PC-9 (cell line): ENCODE measurements at regions not wholly inside any gene's neighbourhood (a gene's known extent, or its start where the extent isn't known, plus 50 kb on each side); places are given as distances from the start of the nearest gene placed in this dataset.

Source experiments
- BruUV-seq: library from RNA; stranded (reverse); fragments of 400-500 nt; replicated peaks from 2 replicates; lab custom pipeline; 2021; lab: Mats Ljungman, UMichigan
- CTCF ChIA-PET: fragments of 300-600 bp; sonication (Branson Sonifier 250); formaldehyde crosslinking; loops from one replicate; lab custom pipeline; 2022; ENCODE audit warnings: antibody characterized with exemption; lab: Charles Lee
- POLR2A ChIA-PET: fragments of 300-600 bp; sonication (Branson Sonifier 250); formaldehyde crosslinking; loops from one replicate; lab custom pipeline; 2022; ENCODE audit warnings: antibody characterized with exemption; ENCODE audit not compliant: unreplicated experiment; lab: Charles Lee
- DNase-seq, 2 experiments: peaks; one replicate each; pipeline versions ENCODE4 v3.0.0 to v3.0.0-alpha.2; 2015 to 2022; ENCODE audit warnings: mixed read lengths in 1 of 2
- H2AFZ ChIP-seq: fragments of 200-600 bp; sonication (generic); 2 replicates; pipeline ENCODE4 v1.8.1; 2017; ENCODE audit warnings: antibody characterized with exemption
- H3F3A ChIP-seq: fragments of 200-600 bp; sonication (generic); 2 replicates; pipeline ENCODE4 v1.8.1; 2017; ENCODE audit warnings: antibody characterized with exemption, mild to moderate bottlenecking, low read depth; ENCODE audit not compliant: insufficient read depth
- H3K27ac ChIP-seq: fragments of 200-600 bp; sonication (generic); 2 replicates; pipeline ENCODE4 v1.6.1; 2016; ENCODE audit warnings: mixed run types
- H3K27me3 ChIP-seq: fragments of 200-600 bp; sonication (generic); 2 replicates; pipeline ENCODE4 v1.6.1; 2016; ENCODE audit warnings: low read depth, mixed run types; ENCODE audit not compliant: insufficient read depth
- H3K36me3 ChIP-seq: fragments of 200-600 bp; sonication (generic); 2 replicates; pipeline ENCODE4 v1.6.1; 2016; ENCODE audit warnings: low read depth, mixed run types
- H3K4me1 ChIP-seq: fragments of 200-600 bp; sonication (generic); replicated peaks from 2 replicates; pipeline ENCODE4 v1.6.1; 2016; ENCODE audit warnings: mixed run types; ENCODE audit not compliant: insufficient read depth
- H3K4me2 ChIP-seq: fragments of 200-600 bp; sonication (generic); 2 replicates; pipeline ENCODE4 v1.6.1; 2017; ENCODE audit warnings: mixed run types
- H3K4me3 ChIP-seq: fragments of 200-600 bp; sonication (generic); 2 replicates; pipeline ENCODE4 v1.6.1; 2016; ENCODE audit warnings: mixed run types
- H3K79me2 ChIP-seq: fragments of 200-600 bp; sonication (generic); 2 replicates; pipeline ENCODE4 v1.6.1; 2017; ENCODE audit warnings: low read depth, mixed run types
- H3K9me2 ChIP-seq: fragments of 200-600 bp; sonication (generic); 2 replicates; pipeline ENCODE4 v1.8.1; 2017; ENCODE audit warnings: mild to moderate bottlenecking; ENCODE audit not compliant: insufficient read depth
- H3K9me3 ChIP-seq: fragments of 200-600 bp; sonication (generic); 2 replicates; pipeline ENCODE4 v1.8.1; 2016; ENCODE audit warnings: low read depth; ENCODE audit not compliant: insufficient read depth
- H4K20me1 ChIP-seq: fragments of 200-600 bp; sonication (generic); 2 replicates; pipeline ENCODE4 v1.8.1; 2017; ENCODE audit not compliant: insufficient read depth
- EZH2 ChIP-seq: fragments of 200-600 bp; sonication (generic); IDR thresholded peaks from 2 replicates; pipeline ENCODE4 v1.8.0; 2017; ENCODE audit warnings: antibody characterized with exemption, low read depth
- intact Hi-C: fragments of 100-400 bp; cut with micrococcal nuclease; formaldehyde crosslinking; loops from one replicate; pipeline ENCODE4 v1.10.0; 2022; ENCODE audit not compliant: unreplicated experiment
- TF ChIP-seq, protein P1 (sequence below): fragments of 200-600 bp; sonication (generic); conservative IDR thresholded peaks from 2 replicates; pipeline ENCODE4 v1.6.1; 2017; ENCODE audit warnings: mixed run types, antibody characterized with exemption, mild to moderate bottlenecking, moderate library complexity

DNA sequence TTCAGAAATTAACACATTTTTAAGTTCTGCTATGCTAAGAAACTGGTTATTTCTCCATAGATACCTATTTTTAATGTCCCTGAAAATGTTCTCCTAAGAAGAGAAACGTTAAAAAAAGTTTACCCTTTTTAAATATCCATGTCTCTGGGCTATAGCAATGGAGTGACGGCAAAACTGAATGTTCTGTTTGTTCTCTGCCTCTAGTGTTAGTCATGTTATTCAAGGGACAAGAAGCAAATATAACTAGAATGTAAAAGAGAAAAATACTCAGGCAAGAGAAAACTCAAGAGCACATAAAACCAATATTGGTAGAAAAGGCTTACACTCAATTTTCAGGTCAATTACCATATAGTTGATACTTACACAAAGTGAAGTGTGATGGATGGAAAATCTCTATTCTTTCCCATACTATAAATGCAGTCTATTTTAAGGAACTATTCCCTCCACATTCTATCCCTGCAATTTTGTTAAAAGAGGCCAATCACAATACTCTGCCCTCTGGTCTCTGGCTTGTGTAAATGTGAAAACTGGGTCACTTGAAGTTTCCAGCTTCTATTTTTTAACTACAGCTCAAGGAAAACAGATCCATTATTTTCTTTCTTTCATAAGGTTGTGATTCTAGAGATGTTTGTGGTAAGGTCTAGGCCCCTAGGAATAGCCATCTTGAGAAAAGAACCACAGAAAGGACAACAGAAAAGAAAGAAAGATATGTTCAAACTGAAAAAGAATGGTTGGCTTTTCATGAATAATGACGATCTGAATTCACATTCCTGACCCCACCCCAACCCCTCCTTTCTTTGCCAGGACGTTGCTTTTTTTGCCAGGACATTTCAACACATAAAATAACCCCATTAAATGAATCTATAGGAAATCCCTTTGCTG is 200.3 kb upstream of the FAM83B start:
- Histone ChIP-seq H3K9me3 (no peaks in the 10 kb centered on the region), H3K27ac (no peak overlapping the region), H3K79me2 (no peaks in the 10 kb centered on the region), H3K27me3 (no peaks in the 10 kb centered on the region), H3K36me3 (no peaks in the 10 kb centered on the region), H3K4me1 (no peaks in the 10 kb centered on the region), H2AFZ (0 out of 2 replicates have a peak overlapping the region, but pooled peaks have one; percentile 34), H4K20me1 (no peaks in the 10 kb centered on the region), H3K4me3 (no peak overlapping the region), H3K9me2 (no peaks in the 10 kb centered on the region), H3K4me2 (no peak overlapping the region), H3F3A (no peaks in the 10 kb centered on the region)
- POLR2A ChIA-PET, result interaction anchor here (0.7 kb wide), 1 partner anchor 1590 kb away, joined by 10 read pairs; no protein-coding TSS in a partner anchor
- no peak for DNase-seq
- no peak for TF ChIP-seq EZH2
- TF ChIP-seq, protein P1, sequence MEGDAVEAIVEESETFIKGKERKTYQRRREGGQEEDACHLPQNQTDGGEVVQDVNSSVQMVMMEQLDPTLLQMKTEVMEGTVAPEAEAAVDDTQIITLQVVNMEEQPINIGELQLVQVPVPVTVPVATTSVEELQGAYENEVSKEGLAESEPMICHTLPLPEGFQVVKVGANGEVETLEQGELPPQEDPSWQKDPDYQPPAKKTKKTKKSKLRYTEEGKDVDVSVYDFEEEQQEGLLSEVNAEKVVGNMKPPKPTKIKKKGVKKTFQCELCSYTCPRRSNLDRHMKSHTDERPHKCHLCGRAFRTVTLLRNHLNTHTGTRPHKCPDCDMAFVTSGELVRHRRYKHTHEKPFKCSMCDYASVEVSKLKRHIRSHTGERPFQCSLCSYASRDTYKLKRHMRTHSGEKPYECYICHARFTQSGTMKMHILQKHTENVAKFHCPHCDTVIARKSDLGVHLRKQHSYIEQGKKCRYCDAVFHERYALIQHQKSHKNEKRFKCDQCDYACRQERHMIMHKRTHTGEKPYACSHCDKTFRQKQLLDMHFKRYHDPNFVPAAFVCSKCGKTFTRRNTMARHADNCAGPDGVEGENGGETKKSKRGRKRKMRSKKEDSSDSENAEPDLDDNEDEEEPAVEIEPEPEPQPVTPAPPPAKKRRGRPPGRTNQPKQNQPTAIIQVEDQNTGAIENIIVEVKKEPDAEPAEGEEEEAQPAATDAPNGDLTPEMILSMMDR, result no peak
- no TSS peak for BruUV-seq
- CTCF ChIA-PET, result no interaction called here
- intact Hi-C loops, result no loop called here

GRCh38 chr6:54646951-54647664 is 199.5 kb upstream of the FAM83B start:
- Histone ChIP-seq H3K27ac (no peak overlapping the region), H3K9me2 (no peaks in the 10 kb centered on the region), H3K27me3 (no peaks in the 10 kb centered on the region), H3K4me2 (no peak overlapping the region), H3K9me3 (no peaks in the 10 kb centered on the region; the same call in 1 of the 2 replicates), H3K79me2 (no peaks in the 10 kb centered on the region), H3K36me3 (no peaks in the 10 kb centered on the region), H3F3A (no peaks in the 10 kb centered on the region), H4K20me1 (no peaks in the 10 kb centered on the region), H3K4me3 (no peak overlapping the region), H3K4me1 (no peaks in the 10 kb centered on the region), H2AFZ (0 out of 2 replicates have a peak overlapping the region, but pooled peaks have one; percentile 34)
- TF ChIP-seq EZH2, result no peak
- TF ChIP-seq, protein P1, result no peak
- POLR2A ChIA-PET, result interaction anchor here (0.7 kb wide), 1 partner anchor 1589 kb away, joined by 10 read pairs; no protein-coding TSS in a partner anchor
- intact Hi-C loops, result no loop called here
- no peak for DNase-seq
- CTCF ChIA-PET, result no interaction called here
- BruUV-seq, result no TSS peak

- no peaks in the 10 kb centered on the region for H3K36me3 ChIP-seq
- no peak overlapping the region for H3K4me2 ChIP-seq
- H3K4me1 ChIP-seq, result no peaks in the 10 kb centered on the region
- no peaks in the 10 kb centered on the region for H3K79me2 ChIP-seq
- no peaks in the 10 kb centered on the region for H3F3A ChIP-seq
- H3K9me2 ChIP-seq, result no peaks in the 10 kb centered on the region
- no peak for DNase-seq
- BruUV-seq, result no TSS peak
- no peak overlapping the region for H3K27ac ChIP-seq
- no peak overlapping the region for H2AFZ ChIP-seq
- ChIA-PET CTCF (no interaction called here), POLR2A (no interaction called here)
- no peaks in the 10 kb centered on the region; the same call in 1 of the 2 replicates for H3K9me3 ChIP-seq
- intact Hi-C loops, result no loop called here
- H3K27me3 ChIP-seq, result no peaks in the 10 kb centered on the region
- no peaks in the 10 kb centered on the region for H4K20me1 ChIP-seq
- TF ChIP-seq EZH2, result no peak
- TF ChIP-seq, protein P1, result no peak
- H3K4me3 ChIP-seq, result no peak overlapping the region
These were observed 192.2 kb upstream of the FAM83B start for GRCh38 chr6:54654381-54654780.
